PC-9 (cell line): ENCODE measurements at regions not wholly inside any gene's neighbourhood (a gene's known extent, or its start where the extent isn't known, plus 50 kb on each side); places are given as distances from the start of the nearest gene placed in this dataset.

Experiments
- BruUV-seq: library from RNA; stranded (reverse); fragments of 400-500 nt; replicated peaks from 2 replicates; lab custom pipeline; 2021; lab: Mats Ljungman, UMichigan
- CTCF ChIA-PET: fragments of 300-600 bp; sonication (Branson Sonifier 250); formaldehyde crosslinking; loops from one replicate; lab custom pipeline; 2022; ENCODE audit warnings: antibody characterized with exemption; lab: Charles Lee
- POLR2A ChIA-PET: fragments of 300-600 bp; sonication (Branson Sonifier 250); formaldehyde crosslinking; loops from one replicate; lab custom pipeline; 2022; ENCODE audit warnings: antibody characterized with exemption; ENCODE audit not compliant: unreplicated experiment; lab: Charles Lee
- DNase-seq, 2 experiments: peaks; one replicate each; pipeline versions ENCODE4 v3.0.0 to v3.0.0-alpha.2; 2015 to 2022; ENCODE audit warnings: mixed read lengths in 1 of 2
- H2AFZ ChIP-seq: fragments of 200-600 bp; sonication (generic); 2 replicates; pipeline ENCODE4 v1.8.1; 2017; ENCODE audit warnings: antibody characterized with exemption
- H3F3A ChIP-seq: fragments of 200-600 bp; sonication (generic); 2 replicates; pipeline ENCODE4 v1.8.1; 2017; ENCODE audit warnings: antibody characterized with exemption, mild to moderate bottlenecking, low read depth; ENCODE audit not compliant: insufficient read depth
- H3K27ac ChIP-seq: fragments of 200-600 bp; sonication (generic); 2 replicates; pipeline ENCODE4 v1.6.1; 2016; ENCODE audit warnings: mixed run types
- H3K27me3 ChIP-seq: fragments of 200-600 bp; sonication (generic); 2 replicates; pipeline ENCODE4 v1.6.1; 2016; ENCODE audit warnings: low read depth, mixed run types; ENCODE audit not compliant: insufficient read depth
- H3K36me3 ChIP-seq: fragments of 200-600 bp; sonication (generic); 2 replicates; pipeline ENCODE4 v1.6.1; 2016; ENCODE audit warnings: low read depth, mixed run types
- H3K4me1 ChIP-seq: fragments of 200-600 bp; sonication (generic); replicated peaks from 2 replicates; pipeline ENCODE4 v1.6.1; 2016; ENCODE audit warnings: mixed run types; ENCODE audit not compliant: insufficient read depth
- H3K4me2 ChIP-seq: fragments of 200-600 bp; sonication (generic); 2 replicates; pipeline ENCODE4 v1.6.1; 2017; ENCODE audit warnings: mixed run types
- H3K4me3 ChIP-seq: fragments of 200-600 bp; sonication (generic); 2 replicates; pipeline ENCODE4 v1.6.1; 2016; ENCODE audit warnings: mixed run types
- H3K79me2 ChIP-seq: fragments of 200-600 bp; sonication (generic); 2 replicates; pipeline ENCODE4 v1.6.1; 2017; ENCODE audit warnings: low read depth, mixed run types
- H3K9me2 ChIP-seq: fragments of 200-600 bp; sonication (generic); 2 replicates; pipeline ENCODE4 v1.8.1; 2017; ENCODE audit warnings: mild to moderate bottlenecking; ENCODE audit not compliant: insufficient read depth
- H3K9me3 ChIP-seq: fragments of 200-600 bp; sonication (generic); 2 replicates; pipeline ENCODE4 v1.8.1; 2016; ENCODE audit warnings: low read depth; ENCODE audit not compliant: insufficient read depth
- H4K20me1 ChIP-seq: fragments of 200-600 bp; sonication (generic); 2 replicates; pipeline ENCODE4 v1.8.1; 2017; ENCODE audit not compliant: insufficient read depth
- EZH2 ChIP-seq: fragments of 200-600 bp; sonication (generic); IDR thresholded peaks from 2 replicates; pipeline ENCODE4 v1.8.0; 2017; ENCODE audit warnings: antibody characterized with exemption, low read depth
- intact Hi-C: fragments of 100-400 bp; cut with micrococcal nuclease; formaldehyde crosslinking; loops from one replicate; pipeline ENCODE4 v1.10.0; 2022; ENCODE audit not compliant: unreplicated experiment
- TF ChIP-seq, protein P1 (sequence below): fragments of 200-600 bp; sonication (generic); conservative IDR thresholded peaks from 2 replicates; pipeline ENCODE4 v1.6.1; 2017; ENCODE audit warnings: mixed run types, antibody characterized with exemption, mild to moderate bottlenecking, moderate library complexity

DNA sequence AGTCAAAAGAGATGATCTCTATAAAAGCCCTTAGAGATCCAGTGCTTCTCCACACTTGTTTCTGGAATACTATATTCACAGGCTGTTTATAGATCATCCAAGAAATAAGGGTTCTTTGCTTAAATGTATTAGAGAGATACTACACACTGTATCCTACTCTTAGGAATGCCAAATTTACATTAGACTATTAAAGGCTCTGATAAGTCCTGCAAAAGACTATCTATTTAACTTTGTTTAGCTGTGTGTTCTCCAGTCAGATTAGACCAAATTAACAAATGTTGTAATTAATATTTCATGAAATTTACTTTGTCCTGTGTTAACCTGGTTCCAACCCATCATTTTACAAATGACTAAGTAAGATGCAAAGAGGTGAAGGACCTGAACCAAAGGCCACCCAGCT is 260.5 kb upstream of the ZIC3 start:
- no peaks in the 10 kb centered on the region for H3K27me3 ChIP-seq
- no peak overlapping the region for H2AFZ ChIP-seq
- BruUV-seq: no TSS peak
- H3K4me1 ChIP-seq: no peaks in the 10 kb centered on the region
- H3K9me3 ChIP-seq: no peaks in the 10 kb centered on the region
- DNase-seq: no peak
- H3K27ac ChIP-seq: no peak overlapping the region
- H3K4me3 ChIP-seq: no peak overlapping the region
- no peak overlapping the region for H3K4me2 ChIP-seq
- TF ChIP-seq, protein P1, sequence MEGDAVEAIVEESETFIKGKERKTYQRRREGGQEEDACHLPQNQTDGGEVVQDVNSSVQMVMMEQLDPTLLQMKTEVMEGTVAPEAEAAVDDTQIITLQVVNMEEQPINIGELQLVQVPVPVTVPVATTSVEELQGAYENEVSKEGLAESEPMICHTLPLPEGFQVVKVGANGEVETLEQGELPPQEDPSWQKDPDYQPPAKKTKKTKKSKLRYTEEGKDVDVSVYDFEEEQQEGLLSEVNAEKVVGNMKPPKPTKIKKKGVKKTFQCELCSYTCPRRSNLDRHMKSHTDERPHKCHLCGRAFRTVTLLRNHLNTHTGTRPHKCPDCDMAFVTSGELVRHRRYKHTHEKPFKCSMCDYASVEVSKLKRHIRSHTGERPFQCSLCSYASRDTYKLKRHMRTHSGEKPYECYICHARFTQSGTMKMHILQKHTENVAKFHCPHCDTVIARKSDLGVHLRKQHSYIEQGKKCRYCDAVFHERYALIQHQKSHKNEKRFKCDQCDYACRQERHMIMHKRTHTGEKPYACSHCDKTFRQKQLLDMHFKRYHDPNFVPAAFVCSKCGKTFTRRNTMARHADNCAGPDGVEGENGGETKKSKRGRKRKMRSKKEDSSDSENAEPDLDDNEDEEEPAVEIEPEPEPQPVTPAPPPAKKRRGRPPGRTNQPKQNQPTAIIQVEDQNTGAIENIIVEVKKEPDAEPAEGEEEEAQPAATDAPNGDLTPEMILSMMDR: no peak
- TF ChIP-seq EZH2: no peak
- H4K20me1 ChIP-seq: no peaks in the 10 kb centered on the region
- POLR2A ChIA-PET: no interaction called here
- no peaks in the 10 kb centered on the region for H3K9me2 ChIP-seq
- H3K36me3 ChIP-seq: no peaks in the 10 kb centered on the region
- no peaks in the 10 kb centered on the region for H3K79me2 ChIP-seq
- intact Hi-C loops: no loop called here
- no peaks in the 10 kb centered on the region for H3F3A ChIP-seq
- CTCF ChIA-PET: no interaction called here

DNA sequence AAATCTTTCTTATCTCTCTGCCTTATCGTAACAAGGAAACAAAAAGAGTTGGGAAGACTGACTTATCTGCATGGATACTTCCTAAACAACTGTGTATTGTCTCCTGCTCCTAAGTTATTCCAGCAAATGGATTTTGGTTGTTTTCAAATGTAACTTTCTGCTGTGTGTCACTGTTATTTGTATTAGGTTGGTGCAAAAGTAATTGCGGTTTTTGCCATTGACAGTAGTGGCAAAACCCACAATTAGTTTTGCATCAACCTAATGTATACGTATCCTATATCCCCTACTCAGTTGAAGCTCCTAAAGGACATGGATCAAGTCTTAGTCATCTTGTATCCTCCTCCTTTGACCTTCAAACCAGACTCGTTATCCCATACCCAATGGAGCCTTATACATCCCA is 263.4 kb upstream of the GPR101 start:
- H3K27ac ChIP-seq: no peak overlapping the region
- ChIA-PET CTCF (no interaction called here), POLR2A (no interaction called here)
- no peaks in the 10 kb centered on the region for H3K79me2 ChIP-seq
- no TSS peak for BruUV-seq
- H3K4me2 ChIP-seq: no peak overlapping the region
- no peak overlapping the region for H2AFZ ChIP-seq
- H3K4me3 ChIP-seq: no peak overlapping the region
- no peaks in the 10 kb centered on the region for H3K9me2 ChIP-seq
- H3F3A ChIP-seq: no peaks in the 10 kb centered on the region
- DNase-seq: no peak
- H3K9me3 ChIP-seq: no peaks in the 10 kb centered on the region
- no peaks in the 10 kb centered on the region for H3K27me3 ChIP-seq
- no peaks in the 10 kb centered on the region for H3K4me1 ChIP-seq
- no peaks in the 10 kb centered on the region for H4K20me1 ChIP-seq
- no peaks in the 10 kb centered on the region for H3K36me3 ChIP-seq
- intact Hi-C loops: no loop called here
- TF ChIP-seq, protein P1: no peak
- TF ChIP-seq EZH2: no peak

DNA sequence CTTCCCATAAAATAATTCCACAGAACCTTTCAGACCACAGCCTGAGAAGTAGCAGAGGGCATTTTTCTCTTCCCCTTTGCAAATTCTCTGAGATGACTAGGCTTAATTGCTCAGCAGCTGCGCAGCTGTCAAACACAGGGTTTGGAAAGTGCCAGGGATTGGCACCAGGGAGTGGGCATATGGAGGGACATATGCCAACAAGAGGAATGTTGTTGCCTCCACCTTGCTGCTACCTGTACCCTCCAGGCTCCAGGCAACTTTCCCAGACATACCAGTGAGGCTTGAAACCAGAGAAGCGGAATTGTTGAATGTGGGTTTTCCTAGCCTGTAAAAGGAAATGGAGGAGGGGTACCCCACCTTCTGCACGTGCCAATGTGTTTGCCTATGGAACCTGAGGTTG is 256.2 kb upstream of the GPR101 start:
- H3K27ac ChIP-seq: no peak overlapping the region
- CTCF ChIA-PET: no interaction called here

More for the DNA sequence above, 256.2 kb upstream of the GPR101 start:
- Histone ChIP-seq H3K4me3 (no peak overlapping the region), H3K4me1 (no peaks in the 10 kb centered on the region), H3K79me2 (no peaks in the 10 kb centered on the region), H3K9me2 (no peaks in the 10 kb centered on the region; the same call in 1 of the 2 replicates), H4K20me1 (no peaks in the 10 kb centered on the region), H3K27me3 (no peaks in the 10 kb centered on the region), H3K36me3 (no peaks in the 10 kb centered on the region), H3K4me2 (no peak overlapping the region), H3K9me3 (no peaks in the 10 kb centered on the region), H2AFZ (no peak overlapping the region), H3F3A (no peaks in the 10 kb centered on the region)
- intact Hi-C loops: no loop called here
- no TSS peak for BruUV-seq
- POLR2A ChIA-PET: no interaction called here
- TF ChIP-seq, protein P1: no peak
- no peak for TF ChIP-seq EZH2
- no peak for DNase-seq
